Activated naive CD4-positive, alpha-beta T cell treated with anti-CD3 and anti-CD28 coated beads for 36 hours (primary cell): ENCODE measurements at regions not wholly inside any gene's neighbourhood (a gene's known extent, or its start where the extent isn't known, plus 50 kb on each side); places are given as distances from the start of the nearest gene placed in this dataset.
"Not testable (repeated sequence)": the region's sequence is repeated elsewhere in the genome, so short reads cannot be mapped to it uniquely, and the experiment has no call there.

Experiments
- CTCF ChIA-PET: fragments of 350-600 bp; sonication (Branson Sonifier 250); formaldehyde crosslinking; loops from one replicate; lab custom pipeline; 2021; ENCODE audit warnings: antibody characterized with exemption; lab: Charles Lee
- DNase-seq: peaks from one replicate; pipeline ENCODE4 v3.0.0-alpha.2; 2020
- H3K27ac Mint-ChIP-seq: one replicate; pipeline ENCODE4 v1.8.0; 2021; ENCODE audit warnings: mild to moderate bottlenecking, mixed read lengths
- H3K27me3 Mint-ChIP-seq: one replicate; pipeline ENCODE4 v1.8.0; 2021; ENCODE audit warnings: low read depth, mixed read lengths
- H3K36me3 Mint-ChIP-seq: one replicate; pipeline ENCODE4 v1.8.0; 2021; ENCODE audit warnings: low read depth, mixed read lengths
- H3K4me1 Mint-ChIP-seq: one replicate; pipeline ENCODE4 v1.8.0; 2021; ENCODE audit warnings: low read depth, mixed read lengths
- H3K4me3 Mint-ChIP-seq: one replicate; pipeline ENCODE4 v1.8.0; 2021; ENCODE audit warnings: mild to moderate bottlenecking, moderate library complexity, mixed read lengths
- H3K9me3 Mint-ChIP-seq: one replicate; pipeline ENCODE4 v1.8.0; 2021; ENCODE audit warnings: mixed read lengths
- intact Hi-C: fragments of 100-400 bp; cut with micrococcal nuclease; formaldehyde crosslinking; loops from one replicate; pipeline ENCODE4 v1.15.1; 2023

GRCh38 chr13:44806826-44807225, 182.4 kb downstream of the NUFIP1 start:
- Mint-ChIP-seq H3K27me3 (peaks cover 2% of the 10 kb centered on the region), H3K4me3 (no peak overlapping the region), H3K27ac (no peak overlapping the region), H3K36me3 (no peaks in the 10 kb centered on the region), H3K4me1 (no peaks in the 10 kb centered on the region), H3K9me3 (no peaks in the 10 kb centered on the region)
- intact Hi-C loops = no loop called here
- no peak for DNase-seq
- CTCF ChIA-PET = interaction anchor here (1.0 kb wide), 1 partner anchor 22 kb away, joined by 4 read pairs; no protein-coding TSS in a partner anchor

GRCh38 chr13:44805585-44805984, 183.7 kb downstream of the NUFIP1 start:
- no peak for DNase-seq
- CTCF ChIA-PET = interaction anchor here (0.5 to 1.2 kb wide), 5 partner anchors 9 to 1749 kb away, joined by 3 to 8 read pairs (median 4); no protein-coding TSS in a partner anchor
- Mint-ChIP-seq H3K36me3 (no peaks in the 10 kb centered on the region), H3K4me1 (no peaks in the 10 kb centered on the region), H3K27ac (no peak overlapping the region), H3K9me3 (no peaks in the 10 kb centered on the region), H3K4me3 (no peak overlapping the region), H3K27me3 (peaks cover 2% of the 10 kb centered on the region)
- intact Hi-C loops = no loop called here

GRCh38 chr13:44803390-44803789, 185.9 kb downstream of the NUFIP1 start:
- H3K27ac Mint-ChIP-seq = no peak overlapping the region
- no peaks in the 10 kb centered on the region for H3K4me1 Mint-ChIP-seq
- H3K36me3 Mint-ChIP-seq = no peaks in the 10 kb centered on the region
- H3K9me3 Mint-ChIP-seq = no peaks in the 10 kb centered on the region
- no peak for DNase-seq
- CTCF ChIA-PET = interaction anchor here (0.6 to 1.0 kb wide), 2 partner anchors 8 to 592 kb away, joined by 3 read pairs; no protein-coding TSS in a partner anchor
- H3K27me3 Mint-ChIP-seq = peaks cover 2% of the 10 kb centered on the region
- intact Hi-C loops = no loop called here
- no peak overlapping the region for H3K4me3 Mint-ChIP-seq

- no peaks in the 10 kb centered on the region for H3K9me3 Mint-ChIP-seq
- H3K27ac Mint-ChIP-seq = no peak overlapping the region
- no peaks in the 10 kb centered on the region for H3K4me1 Mint-ChIP-seq
- DNase-seq = no peak
- CTCF ChIA-PET = interaction anchor here (1.0 kb wide), 1 partner anchor 9 kb away, joined by 3 read pairs; no protein-coding TSS in a partner anchor
- no peaks in the 10 kb centered on the region for H3K36me3 Mint-ChIP-seq
- H3K4me3 Mint-ChIP-seq = no peak overlapping the region
- peaks cover 2% of the 10 kb centered on the region for H3K27me3 Mint-ChIP-seq
- intact Hi-C loops = no loop called here
These were observed 186.8 kb downstream of the NUFIP1 start for GRCh38 chr13:44802491-44802890.

- no peak overlapping the region for H3K27ac Mint-ChIP-seq
- intact Hi-C loops = no loop called here
- no peaks in the 10 kb centered on the region for H3K9me3 Mint-ChIP-seq
- DNase-seq = no peak
- H3K4me3 Mint-ChIP-seq = no peak overlapping the region
- H3K36me3 Mint-ChIP-seq = no peaks in the 10 kb centered on the region
- peaks cover 2% of the 10 kb centered on the region for H3K27me3 Mint-ChIP-seq
- CTCF ChIA-PET = no interaction called here
- H3K4me1 Mint-ChIP-seq = no peaks in the 10 kb centered on the region
These were observed 187.3 kb downstream of the NUFIP1 start for GRCh38 chr13:44801990-44802389.

- Mint-ChIP-seq H3K36me3 (no peaks in the 10 kb centered on the region), H3K27me3 (peaks cover 2% of the 10 kb centered on the region), H3K9me3 (no peaks in the 10 kb centered on the region), H3K4me1 (no peaks in the 10 kb centered on the region), H3K27ac (no peak overlapping the region), H3K4me3 (no peak overlapping the region)
- DNase-seq = no peak
- intact Hi-C loops = no loop called here
- CTCF ChIA-PET = interaction anchor here (0.5 kb wide), 1 partner anchor 8 kb away, joined by 3 read pairs; no protein-coding TSS in a partner anchor
These were observed 188.6 kb downstream of the NUFIP1 start for GRCh38 chr13:44800626-44801025.

GRCh38 chr13:44797685-44798084, 191.6 kb downstream of the NUFIP1 start:
- Mint-ChIP-seq H3K4me1 (no peaks in the 10 kb centered on the region), H3K4me3 (no peak overlapping the region)
- DNase-seq = no peak

GRCh38 chr13:44796597-44797490, 192.4 kb downstream of the NUFIP1 start:
- H3K27me3 Mint-ChIP-seq = no peaks in the 10 kb centered on the region
- intact Hi-C loops = no loop called here
- H3K27ac Mint-ChIP-seq = no peak overlapping the region
- no peaks in the 10 kb centered on the region for H3K9me3 Mint-ChIP-seq
- H3K4me1 Mint-ChIP-seq = no peaks in the 10 kb centered on the region
- no peak overlapping the region for H3K4me3 Mint-ChIP-seq
- H3K36me3 Mint-ChIP-seq = no peaks in the 10 kb centered on the region
- no peak for DNase-seq
- CTCF ChIA-PET = interaction anchor here (1.0 kb wide), 1 partner anchor 9 kb away, joined by 3 read pairs; no protein-coding TSS in a partner anchor

More at GRCh38 chr13:44797685-44798084, 191.6 kb downstream of the NUFIP1 start:
- H3K27ac Mint-ChIP-seq = no peak overlapping the region
- H3K9me3 Mint-ChIP-seq = no peaks in the 10 kb centered on the region
- H3K27me3 Mint-ChIP-seq = no peaks in the 10 kb centered on the region
- intact Hi-C loops = no loop called here
- CTCF ChIA-PET = no interaction called here
- H3K36me3 Mint-ChIP-seq = no peaks in the 10 kb centered on the region

- CTCF ChIA-PET = interaction anchor here (1.0 kb wide), 1 partner anchor 10 kb away, joined by 3 read pairs; no protein-coding TSS in a partner anchor
- H3K27ac Mint-ChIP-seq, intact Hi-C loops, H3K9me3 Mint-ChIP-seq, H3K4me1 Mint-ChIP-seq, H3K27me3 Mint-ChIP-seq, H3K4me3 Mint-ChIP-seq, H3K36me3 Mint-ChIP-seq, DNase-seq: not testable (repeated sequence)
These were observed 193.2 kb downstream of the NUFIP1 start for GRCh38 chr13:44796039-44796438.

GRCh38 chr13:44795176-44795575, 194.1 kb downstream of the NUFIP1 start:
- H3K4me3 Mint-ChIP-seq = no peak overlapping the region
- no peaks in the 10 kb centered on the region for H3K4me1 Mint-ChIP-seq
- H3K27ac Mint-ChIP-seq = no peak overlapping the region
- CTCF ChIA-PET = no interaction called here
- no peaks in the 10 kb centered on the region for H3K9me3 Mint-ChIP-seq
- intact Hi-C loops = no loop called here
- H3K36me3 Mint-ChIP-seq = no peaks in the 10 kb centered on the region
- no peaks in the 10 kb centered on the region for H3K27me3 Mint-ChIP-seq
- no peak for DNase-seq

- no peak overlapping the region for H3K27ac Mint-ChIP-seq
These were observed 197.2 kb downstream of the NUFIP1 start for GRCh38 chr13:44792096-44792495.

GRCh38 chr13:44790289-44790688, 199.0 kb downstream of the NUFIP1 start:
- Mint-ChIP-seq H3K4me3 (no peak overlapping the region), H3K4me1 (no peaks in the 10 kb centered on the region), H3K9me3 (no peaks in the 10 kb centered on the region), H3K27me3 (no peaks in the 10 kb centered on the region), H3K36me3 (no peaks in the 10 kb centered on the region), H3K27ac (no peak overlapping the region)
- no peak for DNase-seq
- intact Hi-C loops = no loop called here
- CTCF ChIA-PET = no interaction called here

More at GRCh38 chr13:44792096-44792495, 197.2 kb downstream of the NUFIP1 start:
- H3K9me3 Mint-ChIP-seq = no peaks in the 10 kb centered on the region
- H3K4me3 Mint-ChIP-seq = no peak overlapping the region
- intact Hi-C loops = no loop called here
- H3K4me1 Mint-ChIP-seq = no peaks in the 10 kb centered on the region
- CTCF ChIA-PET = interaction anchor here (0.7 kb wide), 1 partner anchor 8 kb away, joined by 3 read pairs; no protein-coding TSS in a partner anchor
- H3K27me3 Mint-ChIP-seq = no peaks in the 10 kb centered on the region
- no peaks in the 10 kb centered on the region for H3K36me3 Mint-ChIP-seq
- DNase-seq = no peak
